IMR-90 (cell line): ENCODE measurements at regions not wholly inside any gene's neighbourhood (a gene's known extent, or its start where the extent isn't known, plus 50 kb on each side); places are given as distances from the start of the nearest gene placed in this dataset.

Experiments
- ATAC-seq: fragments of 200-7000 bp; cut with Tn5 transposase; 2 replicates; pipeline ENCODE4 v1.9.1; 2020; ENCODE audit warnings: low read depth, mild to moderate bottlenecking, moderate library complexity
- BruUV-seq: library from RNA; stranded (reverse); fragments of 400-500 nt; replicated peaks from 2 replicates; lab custom pipeline; 2021; lab: Mats Ljungman, UMichigan
- CTCF ChIA-PET: fragments of 300-600 bp; formaldehyde crosslinking; extraction: SDS; loops from one replicate; lab custom pipeline; 2021; ENCODE audit warnings: antibody characterized with exemption; lab: Yijun Ruan, JAX
- POLR2A ChIA-PET: fragments of 300-600 bp; sonication (Branson Sonifier 250); formaldehyde crosslinking; loops from one replicate; lab custom pipeline; 2022; ENCODE audit warnings: antibody characterized with exemption; ENCODE audit not compliant: unreplicated experiment; lab: Charles Lee
- DNase-seq: peaks from one replicate; pipeline ENCODE4 v3.0.0; 2013
- H2AFZ ChIP-seq: replicated peaks from 2 replicates; pipeline ENCODE3; 2013; ENCODE audit warnings: low read length, mild to moderate bottlenecking; ENCODE audit not compliant: poor library complexity
- H2AK5ac ChIP-seq: 2 replicates; pipeline ENCODE4 v1.6.1; 2013; ENCODE audit warnings: low read depth, low read length, inconsistent platforms
- H2AK9ac ChIP-seq: replicated peaks from 2 replicates; pipeline ENCODE3; 2013; ENCODE audit warnings: mild to moderate bottlenecking, low read depth, low read length, moderate library complexity; ENCODE audit not compliant: poor library complexity
- H2BK120ac ChIP-seq: 2 replicates; pipeline ENCODE4 v1.6.1; 2013; ENCODE audit warnings: low read depth, low read length, inconsistent platforms
- H2BK15ac ChIP-seq: 3 replicates; pipeline ENCODE4 v1.6.1; 2013; ENCODE audit warnings: low read depth, low read length, inconsistent platforms
- H2BK20ac ChIP-seq: 2 replicates; pipeline ENCODE4 v1.6.1; 2013; ENCODE audit warnings: low read depth, mild to moderate bottlenecking, inconsistent platforms, low read length, moderate library complexity
- H2BK5ac ChIP-seq: 2 replicates; pipeline ENCODE4 v1.6.1; 2013; ENCODE audit warnings: mild to moderate bottlenecking, low read depth, low read length, inconsistent platforms; ENCODE audit not compliant: poor library complexity, severe bottlenecking
- H3K14ac ChIP-seq: replicated peaks from 2 replicates; pipeline ENCODE4 v1.6.1; 2013; ENCODE audit warnings: low read depth, low read length, inconsistent platforms
- H3K18ac ChIP-seq: 2 replicates; pipeline ENCODE4 v1.6.1; 2013; ENCODE audit warnings: low read depth, low read length, control low read depth
- H3K23ac ChIP-seq: 2 replicates; pipeline ENCODE4 v1.6.1; 2013; ENCODE audit warnings: low read depth, low read length, inconsistent platforms
- H3K27ac ChIP-seq: 2 replicates; pipeline ENCODE4 v1.5.1; 2013; ENCODE audit warnings: mild to moderate bottlenecking, control low read depth, low read length; ENCODE audit not compliant: insufficient read depth
- H3K27me3 ChIP-seq: 2 replicates; pipeline ENCODE4 v1.6.1; 2013; ENCODE audit warnings: low read length; ENCODE audit not compliant: control insufficient read depth, insufficient read depth
- H3K36me3 ChIP-seq: 2 replicates; pipeline ENCODE4 v1.6.1; 2013; ENCODE audit warnings: low read length, mixed read lengths; ENCODE audit not compliant: control insufficient read depth, insufficient read depth
- H3K4ac ChIP-seq: 2 replicates; pipeline ENCODE4 v1.6.1; 2013; ENCODE audit warnings: low read depth, low read length, inconsistent platforms
- H3K4me1 ChIP-seq: 2 replicates; pipeline ENCODE4 v1.6.1; 2013; ENCODE audit warnings: low read length, mixed read lengths; ENCODE audit not compliant: control insufficient read depth, insufficient read depth
- H3K4me2 ChIP-seq: 2 replicates; pipeline ENCODE4 v1.6.1; 2013; ENCODE audit warnings: low read depth, mild to moderate bottlenecking, control low read depth, low read length, moderate library complexity
- H3K4me3 ChIP-seq: 2 replicates; pipeline ENCODE4 v1.5.1; 2013; ENCODE audit warnings: low read depth, mild to moderate bottlenecking, control low read depth, low read length, moderate library complexity; ENCODE audit not compliant: insufficient read depth
- H3K56ac ChIP-seq: 2 replicates; pipeline ENCODE4 v1.6.1; 2013; ENCODE audit warnings: low read length, inconsistent platforms; ENCODE audit not compliant: insufficient read depth; ENCODE audit errors: extremely low read depth
- H3K79me1 ChIP-seq, 2 experiments: 2 replicates each; pipeline ENCODE4 v1.6.1; 2013; ENCODE audit warnings: low read length in 2 of 2, inconsistent platforms in 1 of 2, low read depth in 1 of 2
- H3K9ac ChIP-seq: 2 replicates; pipeline ENCODE4 v1.6.1; 2013; ENCODE audit warnings: low read depth, low read length, control low read depth
- H3K9me1 ChIP-seq: 2 replicates; pipeline ENCODE4 v1.6.1; 2013; ENCODE audit warnings: low read length, inconsistent platforms; ENCODE audit not compliant: insufficient read depth
- H3K9me3 ChIP-seq: 2 replicates; pipeline ENCODE4 v1.6.1; 2013; ENCODE audit warnings: low read length; ENCODE audit not compliant: control insufficient read depth, insufficient read depth
- H4K20me1 ChIP-seq: 2 replicates; pipeline ENCODE4 v1.6.1; 2013; ENCODE audit warnings: low read length, inconsistent platforms; ENCODE audit not compliant: insufficient read depth
- H4K5ac ChIP-seq: 2 replicates; pipeline ENCODE4 v1.6.1; 2013; ENCODE audit warnings: mild to moderate bottlenecking, low read depth, low read length, control low read depth
- H4K8ac ChIP-seq, 2 experiments: 2 replicates each; pipeline ENCODE4 v1.6.1; 2013; ENCODE audit warnings: low read depth in 2 of 2, low read length in 2 of 2, control low read depth in 1 of 2, inconsistent platforms in 1 of 2
- H4K91ac ChIP-seq: 2 replicates; pipeline ENCODE4 v1.6.1; 2013; ENCODE audit warnings: low read depth, low read length, inconsistent platforms; ENCODE audit not compliant: insufficient read depth
- CEBPB ChIP-seq: IDR thresholded peaks from 2 replicates; pipeline ENCODE4 v1.6.1; 2012; ENCODE audit warnings: low read depth, low read length, improper control_type of control experiment
- CHD1 ChIP-seq: IDR thresholded peaks from 2 replicates; pipeline ENCODE4 v1.6.1; 2012; ENCODE audit warnings: low read depth, low read length, improper control_type of control experiment
- CTCF ChIP-seq: conservative IDR thresholded peaks from 2 replicates; pipeline ENCODE4 v1.5.1; 2012; ENCODE audit warnings: mild to moderate bottlenecking, low read depth, low read length, improper control_type of control experiment
- MAZ ChIP-seq: IDR thresholded peaks from 2 replicates; pipeline ENCODE4 v1.6.1; 2012; ENCODE audit warnings: low read depth, mild to moderate bottlenecking, low read length, improper control_type of control experiment, moderate library complexity, borderline replicate concordance
- RAD21 ChIP-seq: IDR thresholded peaks from 2 replicates; pipeline ENCODE4 v1.6.1; 2012; ENCODE audit warnings: low read length, improper control_type of control experiment
- RCOR1 ChIP-seq: IDR thresholded peaks from 2 replicates; pipeline ENCODE4 v1.6.1; 2012; ENCODE audit warnings: mild to moderate bottlenecking, low read length, improper control_type of control experiment; ENCODE audit not compliant: insufficient replicate concordance
- RFX5 ChIP-seq: IDR thresholded peaks from 2 replicates; pipeline ENCODE4 v1.8.0; 2012; ENCODE audit warnings: low read depth, mild to moderate bottlenecking, low read length, moderate library complexity
- SMC3 ChIP-seq: fragments of 150-350 bp; IDR thresholded peaks from 2 replicates; pipeline ENCODE4 v1.6.1; 2016; ENCODE audit warnings: low read depth, mild to moderate bottlenecking, antibody characterized with exemption, low read length, moderate library complexity
- WGBS, 2 experiments: methylation state at CpG; one replicate each; pipeline versions ENCODE4 v1.1.5 to v1.1.7; 2013; ENCODE audit warnings: missing lambda C conversion rate in 2 of 2; ENCODE audit not compliant: insufficient read length in 1 of 2; ENCODE audit errors: extremely low coverage in 2 of 2; 5-methylcytosine and 5-hydroxymethylcytosine counted together
- dilution Hi-C: fragments of 300-500 bp; cut with HindIII; formaldehyde crosslinking; loops from one replicate; pipeline ENCODE4 v1.14.3; 2018; ENCODE audit warnings: low sequenced_read_pairs; ENCODE audit not compliant: unreplicated experiment
- in situ Hi-C: fragments of 300-500 bp; cut with MboI; formaldehyde crosslinking; loops from 3 replicates; pipeline ENCODE4 v1.14.3; 2019; ENCODE audit warnings: low sequenced_read_pairs, inconsistent platforms, mixed read lengths
- intact Hi-C: fragments of 100-400 bp; cut with micrococcal nuclease; formaldehyde crosslinking; loops from 2 replicates; pipeline ENCODE4 v1.10.0; 2022

GRCh38 chr18:73593207-73593606 is 554.4 kb downstream of the FBXO15 start:
- intact Hi-C loops (no loop called here), dilution Hi-C loops (no loop called here), in situ Hi-C loops (no loop called here)
- BruUV-seq: no TSS peak
- WGBS, 2 experiments: no CpG with 5 or more reads among the region's 2 CpGs
- DNase-seq (no peak), ATAC-seq (no peak)
- H2AK5ac ChIP-seq: no peak overlapping the region
- H3K4me1 ChIP-seq: peaks cover 2% of the 10 kb centered on the region; the same call in 1 of the 2 replicates
- no peak overlapping the region for H4K5ac ChIP-seq
- H3K4ac ChIP-seq: no peak overlapping the region
- no peak overlapping the region for H2AK9ac ChIP-seq
- TF ChIP-seq CEBPB (no peak), RFX5 (no peak), SMC3 (no peak), RCOR1 (no peak), RAD21 (no peak), MAZ (no peak), CTCF (no peak), CHD1 (no peak)
- CTCF ChIA-PET: no interaction called here
- H3K9me1 ChIP-seq: peaks cover 5% of the 10 kb centered on the region; the same call in 1 of the 2 replicates
- no peak overlapping the region for H2BK120ac ChIP-seq
- H3K56ac ChIP-seq: no peak overlapping the region
- H3K18ac ChIP-seq: no peak overlapping the region
- POLR2A ChIA-PET: no interaction called here
- no peak overlapping the region for H2AFZ ChIP-seq
- H3K14ac ChIP-seq: no peak overlapping the region
- H2BK5ac ChIP-seq: no peak overlapping the region
- no peak overlapping the region for H3K23ac ChIP-seq
- H4K91ac ChIP-seq: no peak overlapping the region
- H2BK15ac ChIP-seq: no peak overlapping the region
- no peaks in the 10 kb centered on the region for H3K9me3 ChIP-seq
- peaks cover 3 to 5% of the 10 kb centered on the region in 2 experiments; a peak in 2 of 4 replicates for H3K79me1 ChIP-seq
- H3K36me3 ChIP-seq: no peaks in the 10 kb centered on the region
- H3K4me3 ChIP-seq: no peak overlapping the region
- H4K20me1 ChIP-seq: no peaks in the 10 kb centered on the region
- no peaks in the 10 kb centered on the region for H3K27me3 ChIP-seq
- H2BK20ac ChIP-seq: no peak overlapping the region
- no peak overlapping the region for H3K27ac ChIP-seq
- H3K4me2 ChIP-seq: no peak overlapping the region
- no peak overlapping the region for H3K9ac ChIP-seq
- no peak overlapping the region for H4K8ac ChIP-seq
